Fibroblast of lung (primary cell): ENCODE measurements at regions not wholly inside any gene's neighbourhood (a gene's known extent, or its start where the extent isn't known, plus 50 kb on each side); places are given as distances from the start of the nearest gene placed in this dataset.

Experiments
- CTCF ChIP-seq, 2 donors: IDR thresholded peaks in 1 of 2; conservative IDR thresholded peaks in 1 of 2; 1 replicate in 1 of 2; 2 replicates in 1 of 2; pipeline ENCODE4 v1.5.1; 2011 to 2012; ENCODE audit warnings: low read length in 2 of 2, control low read depth in 1 of 2, inconsistent platforms in 1 of 2, low read depth in 1 of 2, mild to moderate bottlenecking in 1 of 2
- EZH2 ChIP-seq: IDR thresholded peaks from 2 replicates; pipeline ENCODE4 v1.5.1; 2012; ENCODE audit warnings: low read length, control low read depth, mild to moderate bottlenecking; ENCODE audit errors: missing control alignments

- no peak for TF ChIP-seq CTCF (conservative IDR thresholded peaks at IDR 0.05 in 1 of 2, IDR thresholded peaks at IDR 0.05 in 1 of 2; ENCODE audit: low read depth in 1 of 2, low read length in 2 of 2)
- no peak for TF ChIP-seq EZH2
These were observed 622.6 kb downstream of the KCNJ2 start for GRCh38 chr17:70791748-70792443.
